GM12874 (cell line): ENCODE measurements at regions not wholly inside any gene's neighbourhood (a gene's known extent, or its start where the extent isn't known, plus 50 kb on each side); places are given as distances from the start of the nearest gene placed in this dataset.

Experiments
- CTCF ChIP-seq: IDR thresholded peaks from 2 replicates; pipeline ENCODE4 v1.5.1; 2011; ENCODE audit warnings: low read depth, mild to moderate bottlenecking, control low read depth, low read length, moderate library complexity; ENCODE audit not compliant: insufficient read depth

GRCh38 chr13:44019651-44020050, 139.9 kb downstream of the LACC1 start:
- TF ChIP-seq CTCF: no peak

- TF ChIP-seq CTCF: no peak
These were observed 141.7 kb downstream of the LACC1 start for GRCh38 chr13:44021422-44021821.

- TF ChIP-seq CTCF: no peak
These were observed 142.5 kb downstream of the LACC1 start for GRCh38 chr13:44022196-44022595.

- no peak for TF ChIP-seq CTCF
These were observed 144.6 kb downstream of the LACC1 start for GRCh38 chr13:44024167-44024845.

GRCh38 chr13:44024846-44025195, 145.1 kb downstream of the LACC1 start:
- no peak for TF ChIP-seq CTCF

GRCh38 chr13:44026194-44026593, 146.5 kb downstream of the LACC1 start:
- TF ChIP-seq CTCF: no peak

GRCh38 chr13:44028734-44029133, 149.0 kb downstream of the LACC1 start:
- TF ChIP-seq CTCF: no peak
